ENCODE measurements at regions not wholly inside any gene's neighbourhood (a gene's known extent, or its start where the extent isn't known, plus 50 kb on each side); places are given as distances from the start of the nearest gene placed in this dataset.

DNA sequence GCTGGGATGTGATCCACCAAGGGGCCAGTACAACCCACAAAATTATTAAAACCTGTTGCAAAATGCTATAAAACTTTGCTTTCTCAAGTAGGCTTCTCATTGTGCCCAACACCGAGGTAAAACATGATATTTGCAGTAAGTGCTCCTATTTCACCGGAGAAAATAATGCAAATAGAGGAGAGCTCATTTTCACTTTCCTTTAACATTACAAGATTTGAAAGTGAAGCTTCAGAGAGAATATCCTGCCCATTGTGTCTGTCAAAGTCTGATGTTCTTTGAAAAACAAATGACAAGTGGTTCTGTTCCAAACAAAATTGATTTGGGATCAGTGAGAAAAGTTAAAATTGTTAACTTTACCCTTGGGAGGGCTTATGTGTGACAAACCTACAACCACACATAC is 287.1 kb downstream of the KCNN2 start:
- TF ChIP-seq, protein P1, sequence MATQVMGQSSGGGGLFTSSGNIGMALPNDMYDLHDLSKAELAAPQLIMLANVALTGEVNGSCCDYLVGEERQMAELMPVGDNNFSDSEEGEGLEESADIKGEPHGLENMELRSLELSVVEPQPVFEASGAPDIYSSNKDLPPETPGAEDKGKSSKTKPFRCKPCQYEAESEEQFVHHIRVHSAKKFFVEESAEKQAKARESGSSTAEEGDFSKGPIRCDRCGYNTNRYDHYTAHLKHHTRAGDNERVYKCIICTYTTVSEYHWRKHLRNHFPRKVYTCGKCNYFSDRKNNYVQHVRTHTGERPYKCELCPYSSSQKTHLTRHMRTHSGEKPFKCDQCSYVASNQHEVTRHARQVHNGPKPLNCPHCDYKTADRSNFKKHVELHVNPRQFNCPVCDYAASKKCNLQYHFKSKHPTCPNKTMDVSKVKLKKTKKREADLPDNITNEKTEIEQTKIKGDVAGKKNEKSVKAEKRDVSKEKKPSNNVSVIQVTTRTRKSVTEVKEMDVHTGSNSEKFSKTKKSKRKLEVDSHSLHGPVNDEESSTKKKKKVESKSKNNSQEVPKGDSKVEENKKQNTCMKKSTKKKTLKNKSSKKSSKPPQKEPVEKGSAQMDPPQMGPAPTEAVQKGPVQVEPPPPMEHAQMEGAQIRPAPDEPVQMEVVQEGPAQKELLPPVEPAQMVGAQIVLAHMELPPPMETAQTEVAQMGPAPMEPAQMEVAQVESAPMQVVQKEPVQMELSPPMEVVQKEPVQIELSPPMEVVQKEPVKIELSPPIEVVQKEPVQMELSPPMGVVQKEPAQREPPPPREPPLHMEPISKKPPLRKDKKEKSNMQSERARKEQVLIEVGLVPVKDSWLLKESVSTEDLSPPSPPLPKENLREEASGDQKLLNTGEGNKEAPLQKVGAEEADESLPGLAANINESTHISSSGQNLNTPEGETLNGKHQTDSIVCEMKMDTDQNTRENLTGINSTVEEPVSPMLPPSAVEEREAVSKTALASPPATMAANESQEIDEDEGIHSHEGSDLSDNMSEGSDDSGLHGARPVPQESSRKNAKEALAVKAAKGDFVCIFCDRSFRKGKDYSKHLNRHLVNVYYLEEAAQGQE (IDR thresholded peaks at IDR 0.05): no peak
- TF ChIP-seq, protein P2, sequence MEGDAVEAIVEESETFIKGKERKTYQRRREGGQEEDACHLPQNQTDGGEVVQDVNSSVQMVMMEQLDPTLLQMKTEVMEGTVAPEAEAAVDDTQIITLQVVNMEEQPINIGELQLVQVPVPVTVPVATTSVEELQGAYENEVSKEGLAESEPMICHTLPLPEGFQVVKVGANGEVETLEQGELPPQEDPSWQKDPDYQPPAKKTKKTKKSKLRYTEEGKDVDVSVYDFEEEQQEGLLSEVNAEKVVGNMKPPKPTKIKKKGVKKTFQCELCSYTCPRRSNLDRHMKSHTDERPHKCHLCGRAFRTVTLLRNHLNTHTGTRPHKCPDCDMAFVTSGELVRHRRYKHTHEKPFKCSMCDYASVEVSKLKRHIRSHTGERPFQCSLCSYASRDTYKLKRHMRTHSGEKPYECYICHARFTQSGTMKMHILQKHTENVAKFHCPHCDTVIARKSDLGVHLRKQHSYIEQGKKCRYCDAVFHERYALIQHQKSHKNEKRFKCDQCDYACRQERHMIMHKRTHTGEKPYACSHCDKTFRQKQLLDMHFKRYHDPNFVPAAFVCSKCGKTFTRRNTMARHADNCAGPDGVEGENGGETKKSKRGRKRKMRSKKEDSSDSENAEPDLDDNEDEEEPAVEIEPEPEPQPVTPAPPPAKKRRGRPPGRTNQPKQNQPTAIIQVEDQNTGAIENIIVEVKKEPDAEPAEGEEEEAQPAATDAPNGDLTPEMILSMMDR (IDR thresholded peaks at IDR 0.05; ENCODE audit: low read depth, low read length, missing input control): no peak
- TF ChIP-seq RAD21 (IDR thresholded peaks at IDR 0.05) (no peak), TAF1 (conservative IDR thresholded peaks at IDR 0.05) (no peak), FOXA1 (IDR thresholded peaks at IDR 0.05) (no peak)
- TF ChIP-seq, protein P3, sequence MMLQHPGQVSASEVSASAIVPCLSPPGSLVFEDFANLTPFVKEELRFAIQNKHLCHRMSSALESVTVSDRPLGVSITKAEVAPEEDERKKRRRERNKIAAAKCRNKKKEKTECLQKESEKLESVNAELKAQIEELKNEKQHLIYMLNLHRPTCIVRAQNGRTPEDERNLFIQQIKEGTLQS (IDR thresholded peaks at IDR 0.05): no peak
- TF ChIP-seq, protein P4, sequence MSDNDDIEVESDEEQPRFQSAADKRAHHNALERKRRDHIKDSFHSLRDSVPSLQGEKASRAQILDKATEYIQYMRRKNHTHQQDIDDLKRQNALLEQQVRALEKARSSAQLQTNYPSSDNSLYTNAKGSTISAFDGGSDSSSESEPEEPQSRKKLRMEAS (IDR thresholded peaks at IDR 0.05): no peak

Data from liver (tissue), 3 donors.